ENCODE measurements at regions not wholly inside any gene's neighbourhood (a gene's known extent, or its start where the extent isn't known, plus 50 kb on each side); places are given as distances from the start of the nearest gene placed in this dataset.

DNA sequence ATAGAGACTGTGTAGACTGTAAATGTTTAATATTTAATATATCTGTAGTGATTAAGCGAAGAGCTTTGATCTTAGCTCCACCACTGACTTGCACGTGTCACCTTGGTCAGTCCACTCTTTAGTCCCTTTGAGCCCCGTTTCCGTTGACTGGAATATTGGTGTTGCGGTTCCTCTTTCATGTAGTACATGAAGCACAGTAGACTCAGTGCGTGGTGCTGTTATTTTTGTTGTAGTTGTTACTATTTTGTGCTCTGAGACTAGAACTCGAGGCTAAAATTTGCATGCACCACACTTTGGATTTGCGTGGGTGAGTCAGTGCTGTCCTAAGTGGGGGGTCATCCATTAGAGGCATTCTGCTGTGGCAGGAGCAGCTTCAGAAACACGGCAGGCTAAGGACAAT is 291.4 kb downstream of the QKI start (continued):
- TF ChIP-seq CHD1 (IDR thresholded peaks at IDR 0.05; ENCODE audit: low read depth, low read length): no peak
- TF ChIP-seq BHLHE40 (IDR thresholded peaks at IDR 0.05; ENCODE audit: low read depth, low read length): no peak

DNA sequence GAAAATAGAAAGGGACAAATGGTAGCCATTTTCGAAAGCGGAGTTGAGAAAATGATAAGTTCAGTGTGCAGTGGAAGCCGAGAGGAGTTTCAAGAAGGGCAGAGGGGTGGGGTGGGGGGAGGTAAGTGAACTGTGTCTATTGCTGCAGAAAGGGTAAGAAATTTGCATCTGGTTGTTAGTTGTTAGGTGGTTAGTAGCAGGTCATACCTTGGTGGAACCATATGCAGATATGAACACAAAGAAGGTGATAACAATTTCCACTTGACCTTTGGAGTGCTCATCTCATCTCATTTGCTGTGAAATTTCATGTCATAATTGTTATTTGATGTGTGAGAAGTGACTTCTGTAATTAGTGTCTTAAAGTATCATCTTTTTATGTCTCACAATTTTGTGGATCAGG is 288.2 kb downstream of the QKI start:
- H3K9ac ChIP-seq (ENCODE audit: low read depth, low read length): no peak overlapping the region
- WGBS, 2 experiments (ENCODE audit: extremely low coverage in 2 of 2, insufficient read length in 1 of 2): 100% methylated on average over 1 of the region's 3 CpGs; no CpG with 5 or more reads in 1 of the 2 experiments
- no peak overlapping the region for H4K91ac ChIP-seq (ENCODE audit: insufficient read depth, low read depth, low read length)
- H3K27ac ChIP-seq (ENCODE audit: insufficient read depth, low read length): no peak overlapping the region
- DNase-seq (no peak), ATAC-seq (ENCODE audit: low read depth) (no peak)
- H2AFZ ChIP-seq (replicated peaks; ENCODE audit: low read length, poor library complexity): no peak overlapping the region
- no peak overlapping the region for H3K4me2 ChIP-seq (ENCODE audit: low read depth, low read length)
- no peaks in the 10 kb centered on the region for H4K20me1 ChIP-seq (ENCODE audit: insufficient read depth, low read length)
- H3K36me3 ChIP-seq (ENCODE audit: control insufficient read depth, insufficient read depth, low read length): no peaks in the 10 kb centered on the region
- dilution Hi-C loops (cut with HindIII; ENCODE audit: low sequenced_read_pairs, unreplicated experiment) (no loop called here), intact Hi-C loops (cut with micrococcal nuclease) (no loop called here), in situ Hi-C loops (cut with MboI; ENCODE audit: low sequenced_read_pairs) (no loop called here)
- no peaks in the 10 kb centered on the region for H3K79me1 ChIP-seq (ENCODE audit: low read depth in 1 of 2, low read length in 2 of 2)
- peaks cover 2% of the 10 kb centered on the region; the same call in 1 of the 2 replicates for H3K9me3 ChIP-seq (ENCODE audit: control insufficient read depth, insufficient read depth, low read length)
- H3K27me3 ChIP-seq (ENCODE audit: control insufficient read depth, insufficient read depth, low read length): peaks cover 8% of the 10 kb centered on the region
- no peak overlapping the region for H3K14ac ChIP-seq (replicated peaks; ENCODE audit: low read depth, low read length)
- H4K8ac ChIP-seq (ENCODE audit: low read depth in 2 of 2, low read length in 2 of 2): no peak overlapping the region
- no peak overlapping the region for H2AK9ac ChIP-seq (replicated peaks; ENCODE audit: low read depth, low read length, poor library complexity)
- no peak overlapping the region for H3K56ac ChIP-seq (ENCODE audit: extremely low read depth, insufficient read depth, low read length)
- H3K4me1 ChIP-seq (ENCODE audit: control insufficient read depth, insufficient read depth, low read length): 0 out of 2 replicates have a peak, but pooled peaks cover 1% of the 10 kb centered on the region
- no peak overlapping the region for H3K4ac ChIP-seq (ENCODE audit: low read depth, low read length)
- H3K18ac ChIP-seq (ENCODE audit: low read depth, low read length): no peak overlapping the region
- no peak overlapping the region for H3K23ac ChIP-seq (ENCODE audit: low read depth, low read length)
- BruUV-seq (replicated peaks): no TSS peak
- no peak overlapping the region for H2BK15ac ChIP-seq (ENCODE audit: low read depth, low read length)
- H2AK5ac ChIP-seq (ENCODE audit: low read depth, low read length): no peak overlapping the region
- H3K9me1 ChIP-seq (ENCODE audit: insufficient read depth, low read length): no peaks in the 10 kb centered on the region
- no peak overlapping the region for H3K4me3 ChIP-seq (ENCODE audit: insufficient read depth, low read depth, low read length)
- no peak overlapping the region for H2BK120ac ChIP-seq (ENCODE audit: low read depth, low read length)
- H2BK20ac ChIP-seq (ENCODE audit: low read depth, low read length): no peak overlapping the region
- H2BK5ac ChIP-seq (ENCODE audit: low read depth, low read length, poor library complexity, severe bottlenecking): no peak overlapping the region
- no peak overlapping the region for H4K5ac ChIP-seq (ENCODE audit: low read depth, low read length)
- ChIA-PET CTCF (interaction anchor here (0.7 kb wide), 1 partner anchor 24 kb away, joined by 4 read pairs; no protein-coding TSS in a partner anchor), POLR2A (ENCODE audit: unreplicated experiment) (no interaction called here)
- no peak for TF ChIP-seq POLR2A (IDR thresholded peaks at IDR 0.05; ENCODE audit: low read depth, low read length)
- TF ChIP-seq USF2 (IDR thresholded peaks at IDR 0.05; ENCODE audit: low read depth, low read length): no peak
- TF ChIP-seq NFE2L2 (IDR thresholded peaks at IDR 0.05; ENCODE audit: low read depth, low read length): no peak
- no peak for TF ChIP-seq BHLHE40 (IDR thresholded peaks at IDR 0.05; ENCODE audit: low read depth, low read length)
- TF ChIP-seq CHD1 (IDR thresholded peaks at IDR 0.05; ENCODE audit: low read depth, low read length): no peak
- TF ChIP-seq MAFK (IDR thresholded peaks at IDR 0.05; ENCODE audit: low read depth, low read length): no peak
- TF ChIP-seq RAD21 (IDR thresholded peaks at IDR 0.05; ENCODE audit: low read length): no peak
- TF ChIP-seq FOS (IDR thresholded peaks at IDR 0.05; ENCODE audit: low read depth, low read length): no peak
- no peak for TF ChIP-seq MXI1 (IDR thresholded peaks at IDR 0.05; ENCODE audit: borderline replicate concordance, low read depth, low read length)
- no peak for TF ChIP-seq CEBPB (IDR thresholded peaks at IDR 0.05; ENCODE audit: low read depth, low read length)
- TF ChIP-seq RFX5 (IDR thresholded peaks at IDR 0.05; ENCODE audit: low read depth, low read length): no peak
- TF ChIP-seq SMC3 (IDR thresholded peaks at IDR 0.05; ENCODE audit: low read depth, low read length): no peak
- no peak for TF ChIP-seq ELK1 (IDR thresholded peaks at IDR 0.05; ENCODE audit: borderline replicate concordance, low read depth, low read length)
- TF ChIP-seq, protein P1, sequence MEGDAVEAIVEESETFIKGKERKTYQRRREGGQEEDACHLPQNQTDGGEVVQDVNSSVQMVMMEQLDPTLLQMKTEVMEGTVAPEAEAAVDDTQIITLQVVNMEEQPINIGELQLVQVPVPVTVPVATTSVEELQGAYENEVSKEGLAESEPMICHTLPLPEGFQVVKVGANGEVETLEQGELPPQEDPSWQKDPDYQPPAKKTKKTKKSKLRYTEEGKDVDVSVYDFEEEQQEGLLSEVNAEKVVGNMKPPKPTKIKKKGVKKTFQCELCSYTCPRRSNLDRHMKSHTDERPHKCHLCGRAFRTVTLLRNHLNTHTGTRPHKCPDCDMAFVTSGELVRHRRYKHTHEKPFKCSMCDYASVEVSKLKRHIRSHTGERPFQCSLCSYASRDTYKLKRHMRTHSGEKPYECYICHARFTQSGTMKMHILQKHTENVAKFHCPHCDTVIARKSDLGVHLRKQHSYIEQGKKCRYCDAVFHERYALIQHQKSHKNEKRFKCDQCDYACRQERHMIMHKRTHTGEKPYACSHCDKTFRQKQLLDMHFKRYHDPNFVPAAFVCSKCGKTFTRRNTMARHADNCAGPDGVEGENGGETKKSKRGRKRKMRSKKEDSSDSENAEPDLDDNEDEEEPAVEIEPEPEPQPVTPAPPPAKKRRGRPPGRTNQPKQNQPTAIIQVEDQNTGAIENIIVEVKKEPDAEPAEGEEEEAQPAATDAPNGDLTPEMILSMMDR (conservative IDR thresholded peaks at IDR 0.05; ENCODE audit: low read depth, low read length): no peak
- no peak for TF ChIP-seq MAZ (IDR thresholded peaks at IDR 0.05; ENCODE audit: borderline replicate concordance, low read depth, low read length)

All from IMR-90 (cell line).